Fibroblast of skin of right biceps (primary cell): ENCODE measurements at regions not wholly inside any gene's neighbourhood (a gene's known extent, or its start where the extent isn't known, plus 50 kb on each side); places are given as distances from the start of the nearest gene placed in this dataset.
"Not testable (repeated sequence)": the region's sequence is repeated elsewhere in the genome, so short reads cannot be mapped to it uniquely, and the experiment has no call there.

Source experiments
- DNase-seq: peaks from one replicate; pipeline ENCODE4 v3.0.0-alpha.2; 2013

DNA sequence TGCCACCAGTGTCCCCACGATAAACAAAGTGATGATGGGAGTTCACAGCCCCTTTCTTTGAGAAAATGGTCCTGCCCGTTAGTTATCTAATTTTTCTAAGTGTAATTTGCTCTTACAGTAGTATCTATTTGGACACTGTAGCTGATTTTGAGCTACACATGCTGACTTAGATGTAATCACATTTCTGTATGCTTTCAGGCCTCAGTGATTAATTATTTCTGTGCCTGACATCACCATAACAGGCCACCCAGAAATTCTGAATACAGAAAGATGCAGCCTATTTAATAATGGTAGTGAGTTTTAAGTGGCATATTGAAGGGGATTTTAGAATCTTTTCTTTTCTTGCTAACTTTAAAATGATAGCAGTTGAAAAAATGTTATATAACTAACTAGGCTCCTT lies 147.6 kb upstream of the ANXA10 start:
- DNase-seq = no peak

GRCh38 chr4:167955006-167955405 lies 137.3 kb upstream of the ANXA10 start:
- DNase-seq = no peak

DNA sequence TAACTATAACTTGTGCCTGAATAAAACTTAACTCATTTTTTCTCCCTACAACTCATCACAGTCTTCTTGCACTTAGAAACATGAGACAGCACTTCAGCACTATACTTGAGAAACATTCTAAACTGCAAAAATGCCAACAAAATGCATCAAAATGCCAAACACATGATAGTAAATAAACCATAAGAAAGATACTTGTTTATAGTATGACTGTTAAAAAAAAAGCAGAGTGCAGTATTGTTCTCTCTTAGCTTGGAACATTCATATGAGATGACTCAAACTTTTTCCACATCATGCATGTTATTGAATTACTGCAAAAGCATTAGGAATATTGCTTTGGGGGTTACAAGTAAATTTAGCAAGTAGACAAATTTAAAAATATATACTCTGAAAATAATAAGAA lies 135.7 kb upstream of the ANXA10 start:
- peak; percentile 24 for DNase-seq

GRCh38 chr4:167964766-167965373 lies 127.5 kb upstream of the ANXA10 start:
- DNase-seq = no peak

DNA sequence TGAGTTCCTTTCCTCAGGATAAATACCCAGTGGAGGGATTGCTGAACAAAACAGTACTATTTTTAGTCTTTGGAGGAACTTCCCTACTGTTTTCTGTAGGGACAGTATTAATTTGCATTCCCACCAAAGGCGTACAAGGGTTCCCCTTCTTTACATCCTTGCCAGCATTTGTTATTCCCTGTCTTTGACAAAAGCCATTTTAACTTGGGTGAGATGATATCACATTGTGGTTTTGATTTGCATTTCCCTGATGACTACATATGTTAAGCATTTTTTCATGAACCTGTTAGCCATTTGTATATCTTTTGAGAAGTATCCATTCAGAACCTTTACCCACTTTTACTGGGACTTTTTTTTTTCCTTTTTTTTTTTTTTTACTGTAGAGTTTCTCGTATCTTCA lies 126.2 kb upstream of the ANXA10 start:
- DNase-seq = peak; percentile 48

DNA sequence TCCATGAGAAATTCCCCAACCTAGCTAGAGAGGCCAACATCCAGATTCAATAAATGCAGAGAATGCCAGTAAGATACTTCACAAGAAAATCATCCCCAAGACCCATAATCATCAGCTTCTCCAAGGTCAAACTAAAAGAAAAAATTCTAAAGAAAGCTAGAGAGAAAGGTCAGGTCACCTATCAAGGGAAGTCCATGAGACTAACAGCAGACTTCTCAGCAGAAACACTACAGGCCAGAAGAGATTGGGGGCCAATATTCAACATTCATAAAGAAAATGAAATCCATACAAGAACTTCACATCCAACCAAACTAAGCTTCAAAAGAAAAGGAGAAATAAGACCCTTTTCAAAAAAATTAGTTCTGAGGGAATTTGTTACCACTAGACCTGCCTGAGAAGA lies 118.8 kb upstream of the ANXA10 start:
- DNase-seq = no peak

- DNase-seq = no peak
These were observed 106.8 kb upstream of the ANXA10 start for GRCh38 chr4:167985565-167985964.

GRCh38 chr4:167986044-167986443 lies 106.3 kb upstream of the ANXA10 start:
- DNase-seq = no peak

- DNase-seq = no peak
These were observed 105.1 kb upstream of the ANXA10 start for GRCh38 chr4:167987285-167987684.

- DNase-seq = peak; percentile 2
These were observed 102.5 kb upstream of the ANXA10 start for GRCh38 chr4:167989815-167990214.

GRCh38 chr4:168008112-168008511 lies 84.2 kb upstream of the ANXA10 start:
- not testable (repeated sequence) for DNase-seq

DNA sequence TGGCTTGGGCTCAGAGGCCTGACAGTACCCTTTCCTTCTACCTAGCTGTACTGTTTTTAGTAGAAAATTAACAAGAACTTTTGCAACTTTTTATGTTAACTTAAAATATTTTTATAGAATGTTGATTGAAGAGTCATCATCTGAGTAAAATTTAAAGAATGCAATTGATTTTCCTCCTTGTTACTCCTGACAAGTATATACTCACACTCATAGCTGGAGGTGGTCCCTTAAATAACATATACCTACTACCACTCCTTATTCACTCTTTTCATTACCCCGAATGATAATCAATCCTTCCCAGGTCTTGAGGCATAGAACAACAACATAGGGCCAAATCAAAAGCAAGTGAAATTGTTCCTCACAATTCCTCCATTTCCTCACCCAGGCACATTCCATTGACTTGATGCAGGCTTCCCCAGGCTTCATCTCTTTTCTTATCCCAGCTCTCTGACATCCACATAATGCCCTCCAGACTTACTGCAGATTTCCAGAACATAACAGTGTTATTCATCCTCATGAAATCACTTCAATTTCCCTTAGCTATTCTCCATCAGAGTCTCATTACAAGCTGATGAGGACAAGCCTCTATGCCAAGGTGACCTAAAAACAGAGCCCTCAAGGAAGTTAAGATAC lies 73.2 kb upstream of the ANXA10 start:
- DNase-seq = peak; percentile 70

GRCh38 chr4:168019921-168020320 lies 72.4 kb upstream of the ANXA10 start:
- peak; percentile 24 for DNase-seq

- peak; percentile 61 for DNase-seq
These were observed 70.7 kb upstream of the ANXA10 start for GRCh38 chr4:168021666-168022065.

- DNase-seq = peak; percentile 18
These were observed 63.8 kb upstream of the ANXA10 start for GRCh38 chr4:168028568-168028967.

DNA sequence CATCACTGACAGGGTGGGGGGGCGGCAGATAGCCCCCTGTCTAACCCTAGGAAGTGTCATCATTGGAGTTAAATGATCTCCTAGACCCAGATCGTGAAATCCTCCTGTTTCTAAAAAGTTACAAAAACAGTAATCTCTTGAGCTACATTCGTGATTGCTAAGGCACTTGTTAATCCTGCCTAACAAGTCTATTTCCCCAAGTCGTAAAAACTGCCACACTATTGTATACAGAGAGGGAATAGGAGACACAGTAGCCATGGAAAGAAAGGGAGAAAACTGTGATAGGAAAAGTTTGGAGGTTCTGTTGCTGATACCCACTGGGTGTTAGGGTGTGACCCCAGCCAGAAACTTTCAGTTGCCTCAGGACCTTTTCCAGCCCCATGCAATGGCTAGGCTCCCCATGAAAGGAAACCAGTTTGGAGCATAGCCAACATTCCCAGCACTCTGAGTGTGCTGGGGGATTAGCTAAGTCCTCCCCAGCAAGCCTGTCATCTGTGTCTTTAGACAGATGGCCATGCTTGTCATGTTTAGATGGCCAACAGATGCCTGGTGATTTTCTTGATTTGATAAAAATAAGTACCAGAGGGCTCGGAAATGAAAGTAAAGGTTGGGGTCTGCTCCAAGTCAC lies 63.3 kb upstream of the ANXA10 start:
- peak; percentile 45 for DNase-seq

- DNase-seq = no peak
These were observed 54.7 kb upstream of the ANXA10 start for GRCh38 chr4:168037676-168038075.

DNA sequence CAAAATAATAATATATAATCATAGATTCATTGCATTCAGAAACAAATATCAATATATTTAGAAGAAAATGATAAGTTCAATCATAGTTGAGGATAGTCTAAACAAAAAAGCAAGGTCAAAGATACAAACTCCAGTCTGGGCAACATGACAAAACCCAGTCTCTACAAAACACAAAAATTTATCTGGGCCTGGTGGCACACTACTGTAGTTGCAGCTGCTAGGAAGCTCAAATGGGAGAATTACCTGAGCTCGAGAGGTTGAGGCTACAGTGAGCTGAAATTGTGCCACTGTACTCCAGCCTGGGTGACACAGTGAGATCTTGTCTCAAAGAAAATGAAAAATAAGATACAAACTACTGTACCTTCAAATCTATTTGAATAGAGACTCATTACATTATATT lies 52.7 kb upstream of the ANXA10 start:
- DNase-seq = no peak
